OCI-LY1 (cell line): ENCODE measurements at regions not wholly inside any gene's neighbourhood (a gene's known extent, or its start where the extent isn't known, plus 50 kb on each side); places are given as distances from the start of the nearest gene placed in this dataset.

ENCODE experiments used
- H2AFZ ChIP-seq: fragments of 200-600 bp; sonication (generic), shearing (Covaris generic); 2 replicates; pipeline ENCODE4 v1.6.0; 2014; ENCODE audit warnings: antibody characterized with exemption, mild to moderate bottlenecking, low read length
- H3F3A ChIP-seq: fragments of 200-600 bp; sonication (generic), shearing (Covaris generic); 2 replicates; pipeline ENCODE4 v1.6.0; 2014; ENCODE audit warnings: mild to moderate bottlenecking, antibody characterized with exemption, low read length, moderate library complexity; ENCODE audit not compliant: insufficient read depth
- H3K27ac ChIP-seq: fragments of 200-600 bp; sonication (generic); 2 replicates; pipeline ENCODE4 v1.5.1; 2014; ENCODE audit warnings: low read length, mixed run types, mild to moderate bottlenecking, low read depth; ENCODE audit not compliant: poor library complexity, severe bottlenecking
- H3K27me3 ChIP-seq: fragments of 200-600 bp; sonication (generic); 2 replicates; pipeline ENCODE4 v1.6.0; 2014; ENCODE audit warnings: antibody characterized with exemption, mild to moderate bottlenecking, low read length, moderate library complexity; ENCODE audit not compliant: insufficient read depth
- H3K36me3 ChIP-seq: fragments of 200-600 bp; sonication (generic); 2 replicates; pipeline ENCODE4 v1.6.1; 2014; ENCODE audit warnings: mild to moderate bottlenecking, antibody characterized with exemption, low read length, moderate library complexity, mixed read lengths; ENCODE audit not compliant: insufficient read depth
- H3K4me1 ChIP-seq: fragments of 200-600 bp; sonication (generic); 2 replicates; pipeline ENCODE4 v1.5.1; 2014; ENCODE audit warnings: mild to moderate bottlenecking, low read length, moderate library complexity; ENCODE audit not compliant: insufficient read depth, severe bottlenecking
- H3K4me2 ChIP-seq: fragments of 200-600 bp; sonication (generic), shearing (Covaris generic); 2 replicates; pipeline ENCODE4 v1.6.1; 2014; ENCODE audit warnings: low read length
- H3K4me3 ChIP-seq: fragments of 200-600 bp; sonication (generic); 2 replicates; pipeline ENCODE4 v1.5.1; 2014; ENCODE audit warnings: low read length, low read depth, mild to moderate bottlenecking, mixed read lengths; ENCODE audit not compliant: poor library complexity, severe bottlenecking
- H3K79me2 ChIP-seq: fragments of 200-600 bp; shearing (Covaris generic); 2 replicates; pipeline ENCODE4 v1.6.1; 2016; ENCODE audit warnings: mixed run types, low read length, mixed read lengths; ENCODE audit not compliant: insufficient read depth
- H3K9ac ChIP-seq: fragments of 200-600 bp; sonication (generic), shearing (Covaris generic); 2 replicates; pipeline ENCODE4 v1.6.1; 2014; ENCODE audit warnings: mild to moderate bottlenecking, low read length, mixed read lengths
- H3K9me2 ChIP-seq: fragments of 200-600 bp; sonication (generic), shearing (Covaris generic); 2 replicates; pipeline ENCODE4 v1.6.1; 2014; ENCODE audit warnings: low read depth, mild to moderate bottlenecking, low read length, mixed read lengths
- H3K9me3 ChIP-seq: fragments of 200-600 bp; shearing (Covaris generic); 2 replicates; pipeline ENCODE4 v1.6.1; 2014; ENCODE audit warnings: low read length, mixed read lengths
- H4K20me1 ChIP-seq: fragments of 200-600 bp; sonication (generic), shearing (Covaris generic); 2 replicates; pipeline ENCODE4 v1.6.0; 2016; ENCODE audit warnings: mild to moderate bottlenecking, low read length; ENCODE audit not compliant: insufficient read depth
- CTCF ChIP-seq: fragments of 200-600 bp; sonication (generic), shearing (Covaris generic); IDR thresholded peaks from 2 replicates; pipeline ENCODE4 v1.5.1; 2017; ENCODE audit warnings: mild to moderate bottlenecking, antibody characterized with exemption, low read length, moderate library complexity, mixed read lengths
- EZH2 ChIP-seq: fragments of 200-600 bp; sonication (generic), shearing (Covaris generic); IDR thresholded peaks from 2 replicates; pipeline ENCODE4 v1.8.0; 2017; ENCODE audit warnings: borderline replicate concordance, mixed run types, mild to moderate bottlenecking, antibody characterized with exemption, low read length, moderate library complexity, mixed read lengths

- Histone ChIP-seq H3F3A (no peaks in the 10 kb centered on the region), H4K20me1 (no peaks in the 10 kb centered on the region), H3K9me3 (no peaks in the 10 kb centered on the region), H3K27me3 (no peaks in the 10 kb centered on the region), H3K9ac (no peak overlapping the region), H3K36me3 (no peaks in the 10 kb centered on the region), H3K79me2 (no peaks in the 10 kb centered on the region), H3K9me2 (no peaks in the 10 kb centered on the region), H3K27ac (no peak overlapping the region), H3K4me1 (no peaks in the 10 kb centered on the region), H2AFZ (no peak overlapping the region), H3K4me2 (no peak overlapping the region), H3K4me3 (no peak overlapping the region)
- TF ChIP-seq CTCF, result no peak
- TF ChIP-seq EZH2, result no peak
Observed at GRCh38 chr18:75496151-75496550, 68.6 kb upstream of the SMIM21 start.

DNA sequence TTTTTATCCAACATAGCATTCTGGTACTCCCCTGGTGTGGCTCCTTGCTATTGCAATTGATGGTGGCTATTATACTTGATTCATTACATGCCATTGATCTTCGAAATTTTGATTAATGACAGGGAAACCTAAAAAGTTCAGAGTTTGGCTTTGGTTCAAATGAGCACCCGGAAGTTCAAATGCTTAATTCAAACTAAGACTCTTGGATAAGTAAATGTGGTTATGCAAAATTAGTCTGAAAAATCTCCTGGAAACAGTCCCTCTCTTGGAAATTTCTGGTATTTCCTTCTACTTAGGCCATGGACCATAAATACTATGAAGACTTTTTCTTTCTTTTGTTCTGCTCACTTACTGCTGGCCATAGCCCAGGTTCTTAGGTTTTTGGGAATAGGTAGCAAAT, 65.3 kb upstream of the SMIM21 start:
- H3K9me3 ChIP-seq, result no peaks in the 10 kb centered on the region
- H2AFZ ChIP-seq, result no peak overlapping the region
- no peaks in the 10 kb centered on the region for H3K4me1 ChIP-seq
- H3K79me2 ChIP-seq, result no peaks in the 10 kb centered on the region
- H3K27ac ChIP-seq, result no peak overlapping the region
- no peaks in the 10 kb centered on the region for H3K27me3 ChIP-seq
- no peak overlapping the region for H3K4me2 ChIP-seq
- H3F3A ChIP-seq, result no peaks in the 10 kb centered on the region
- no peak overlapping the region for H3K4me3 ChIP-seq
- no peak for TF ChIP-seq EZH2
- no peak for TF ChIP-seq CTCF
- no peaks in the 10 kb centered on the region for H3K36me3 ChIP-seq
- H3K9ac ChIP-seq, result no peak overlapping the region
- no peaks in the 10 kb centered on the region for H3K9me2 ChIP-seq
- H4K20me1 ChIP-seq, result no peaks in the 10 kb centered on the region

DNA sequence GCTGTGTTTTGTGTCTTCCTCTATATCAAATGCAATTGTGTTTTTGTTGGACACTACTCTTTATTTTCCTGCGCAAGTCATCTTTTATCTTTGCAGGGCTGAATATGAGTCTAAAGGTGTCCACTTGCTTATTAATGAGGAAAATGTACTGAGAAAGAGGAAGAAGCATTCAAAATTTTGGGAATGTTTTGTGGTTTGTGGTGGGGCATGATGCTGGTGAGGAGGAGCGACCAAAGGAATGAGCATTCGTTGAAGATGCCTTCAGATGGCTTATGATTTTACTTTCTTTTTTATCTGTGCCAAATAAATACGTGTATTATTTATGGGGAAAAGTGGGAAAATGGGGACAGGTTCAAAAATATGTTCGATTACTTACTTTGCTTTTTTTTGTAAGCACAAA, 63.9 kb upstream of the SMIM21 start:
- Histone ChIP-seq H3K79me2 (no peaks in the 10 kb centered on the region), H3K4me3 (no peak overlapping the region), H3F3A (no peaks in the 10 kb centered on the region), H3K4me1 (no peaks in the 10 kb centered on the region), H3K27ac (no peak overlapping the region), H2AFZ (no peak overlapping the region), H3K9me3 (no peaks in the 10 kb centered on the region), H3K9ac (no peak overlapping the region), H3K36me3 (no peaks in the 10 kb centered on the region), H3K27me3 (no peaks in the 10 kb centered on the region), H3K4me2 (no peak overlapping the region), H3K9me2 (no peaks in the 10 kb centered on the region), H4K20me1 (no peaks in the 10 kb centered on the region)
- TF ChIP-seq CTCF (no peak), EZH2 (no peak)
